ENCODE measurements at regions not wholly inside any gene's neighbourhood (a gene's known extent, or its start where the extent isn't known, plus 50 kb on each side); places are given as distances from the start of the nearest gene placed in this dataset.

- TF ChIP-seq CTCF (IDR thresholded peaks at IDR 0.05): no peak
Measured at GRCh38 chr18:995629-996028, 91.0 kb downstream of the ADCYAP1 start.

- no peak for TF ChIP-seq CTCF (IDR thresholded peaks at IDR 0.05)
Measured at GRCh38 chr18:997499-997898, 92.8 kb downstream of the ADCYAP1 start.

- TF ChIP-seq CTCF (IDR thresholded peaks at IDR 0.05): no peak
Measured at GRCh38 chr18:998936-999335, 94.3 kb downstream of the ADCYAP1 start.

- TF ChIP-seq CTCF (IDR thresholded peaks at IDR 0.05): no peak
Measured at GRCh38 chr18:1002653-1003178, 98.0 kb downstream of the ADCYAP1 start.

- TF ChIP-seq CTCF (IDR thresholded peaks at IDR 0.05): no peak
Measured at GRCh38 chr18:1003499-1003898, 98.8 kb downstream of the ADCYAP1 start.

GRCh38 chr18:1006304-1006703 is 101.6 kb downstream of the ADCYAP1 start:
- TF ChIP-seq CTCF (IDR thresholded peaks at IDR 0.05): no peak

- no peak for TF ChIP-seq CTCF (IDR thresholded peaks at IDR 0.05)
Measured at GRCh38 chr18:1006965-1007364, 102.3 kb downstream of the ADCYAP1 start.

- no peak for TF ChIP-seq CTCF (IDR thresholded peaks at IDR 0.05)
Measured at GRCh38 chr18:1011349-1011748, 106.7 kb downstream of the ADCYAP1 start.

All from LNCAP (cell line).